Caco-2 (cell line): ENCODE measurements at regions not wholly inside any gene's neighbourhood (a gene's known extent, or its start where the extent isn't known, plus 50 kb on each side); places are given as distances from the start of the nearest gene placed in this dataset.

Experiments
- BruUV-seq: library from RNA; stranded (reverse); fragments of 400-500 nt; replicated peaks from 2 replicates; lab custom pipeline; 2021; lab: Mats Ljungman, UMichigan
- CTCF ChIA-PET: fragments of 300-600 bp; sonication (Branson Sonifier 250); formaldehyde crosslinking; loops from one replicate; lab custom pipeline; 2022; ENCODE audit warnings: antibody characterized with exemption; lab: Charles Lee
- POLR2A ChIA-PET: fragments of 300-600 bp; sonication (Branson Sonifier 250); formaldehyde crosslinking; loops from one replicate; lab custom pipeline; 2022; ENCODE audit warnings: antibody characterized with exemption; lab: Charles Lee
- DNase-seq, 2 experiments: peaks; one replicate each; pipeline versions ENCODE4 v3.0.0 to v3.0.0-alpha.2; 2020 to 2022
- H3K27me3 ChIP-seq: replicated peaks from 2 replicates; pipeline ENCODE4 v1.6.0; 2011; ENCODE audit warnings: low read length; ENCODE audit not compliant: control insufficient read depth, insufficient read depth
- H3K36me3 ChIP-seq: 2 replicates; pipeline ENCODE4 v1.5.1; 2011; ENCODE audit warnings: low read length; ENCODE audit not compliant: control insufficient read depth, insufficient read depth
- H3K4me1 ChIP-seq: fragments of 250-450 bp; sonication (Bioruptor Pico); 2 replicates; pipeline ENCODE4 v1.5.1; 2020; ENCODE audit warnings: mild to moderate bottlenecking
- H3K4me3 ChIP-seq: 2 replicates; pipeline ENCODE4 v1.5.1; 2011; ENCODE audit warnings: low read depth, mild to moderate bottlenecking, control low read depth, low read length
- H3K9me3 ChIP-seq: fragments of 250-450 bp; sonication (Bioruptor Pico); 2 replicates; pipeline ENCODE4 v1.5.1; 2020; ENCODE audit warnings: mild to moderate bottlenecking, moderate library complexity
- H3K27ac Mint-ChIP-seq: one replicate; pipeline ENCODE4 v1.8.0; 2022; ENCODE audit warnings: mixed read lengths; ENCODE audit not compliant: unreplicated experiment
- H3K27me3 Mint-ChIP-seq: one replicate; pipeline ENCODE4 v1.8.0; 2022; ENCODE audit warnings: mixed read lengths; ENCODE audit not compliant: insufficient read depth, unreplicated experiment
- H3K36me3 Mint-ChIP-seq: one replicate; pipeline ENCODE4 v1.8.0; 2022; ENCODE audit warnings: mild to moderate bottlenecking, mixed read lengths; ENCODE audit not compliant: insufficient read depth, unreplicated experiment
- H3K4me1 Mint-ChIP-seq: one replicate; pipeline ENCODE4 v1.8.0; 2022; ENCODE audit warnings: low read depth, mixed read lengths; ENCODE audit not compliant: unreplicated experiment
- H3K4me3 Mint-ChIP-seq: one replicate; pipeline ENCODE4 v1.8.0; 2022; ENCODE audit warnings: mild to moderate bottlenecking, moderate library complexity, mixed read lengths; ENCODE audit not compliant: unreplicated experiment
- H3K9me3 Mint-ChIP-seq: one replicate; pipeline ENCODE4 v1.8.0; 2022; ENCODE audit warnings: mixed read lengths; ENCODE audit not compliant: unreplicated experiment
- intact Hi-C: fragments of 100-400 bp; cut with micrococcal nuclease; formaldehyde crosslinking; loops from one replicate; pipeline ENCODE4 v1.10.0; 2022; ENCODE audit not compliant: unreplicated experiment
- TF ChIP-seq, protein P1 (sequence below), 2 experiments: fragments of 200-600 bp in 1 of 2; IDR thresholded peaks; 1 replicate in 1 of 2; 2 replicates in 1 of 2; pipeline versions ENCODE4 v1.5.1 to v1.8.0; 2011 to 2022; ENCODE audit warnings: antibody characterized with exemption in 1 of 2, control low read depth in 1 of 2, inconsistent platforms in 1 of 2, low read depth in 1 of 2, low read length in 1 of 2, mild to moderate bottlenecking in 1 of 2, moderate library complexity in 1 of 2; ENCODE audit not compliant: insufficient read depth in 1 of 2, severe bottlenecking in 1 of 2, unreplicated experiment in 1 of 2

DNA sequence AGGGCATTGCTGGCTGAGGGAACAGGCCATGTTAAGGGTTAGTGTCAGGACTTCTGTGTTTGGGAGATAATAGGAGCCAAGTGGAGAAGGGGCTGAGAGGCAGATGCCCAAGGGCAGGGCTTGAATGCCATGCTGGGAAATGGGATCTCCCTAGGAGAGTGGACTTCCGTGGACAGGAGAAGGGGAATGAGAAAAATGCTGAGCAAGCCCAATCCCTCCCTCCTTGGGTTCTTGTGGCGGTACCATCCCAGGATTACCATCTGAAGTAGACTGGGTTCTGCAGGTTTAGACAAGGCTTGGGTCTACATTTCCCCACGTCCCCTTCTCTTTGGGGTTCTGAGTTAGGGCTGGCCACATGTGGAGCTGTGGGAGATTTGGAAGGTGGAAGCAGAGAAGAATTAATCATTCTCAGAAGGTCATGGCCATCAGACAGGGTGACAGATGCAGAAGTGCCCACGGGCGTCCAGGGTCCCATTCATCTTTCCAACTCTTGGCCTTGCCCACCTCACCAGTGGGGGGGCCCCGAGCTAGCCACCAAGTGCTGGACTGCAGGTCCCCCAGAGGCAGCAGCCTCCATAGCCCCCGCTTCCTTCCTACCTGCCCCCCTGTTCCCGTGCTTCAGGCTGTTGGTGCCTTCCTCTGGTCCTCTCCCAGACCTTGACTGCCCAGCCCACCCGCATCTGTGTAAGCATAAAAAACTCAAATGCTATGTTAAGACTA, 354.8 kb downstream of the RPS24 start:
- Mint-ChIP-seq H3K4me1 (no peaks in the 10 kb centered on the region), H3K27me3 (peaks cover 11% of the 10 kb centered on the region), H3K4me3 (no peak overlapping the region), H3K9me3 (no peaks in the 10 kb centered on the region), H3K27ac (no peak overlapping the region), H3K36me3 (no peaks in the 10 kb centered on the region)
- H3K4me3 ChIP-seq = no peak overlapping the region
- no peaks in the 10 kb centered on the region for H3K27me3 ChIP-seq
- H3K9me3 ChIP-seq = no peaks in the 10 kb centered on the region
- no peaks in the 10 kb centered on the region for H3K36me3 ChIP-seq
- no TSS peak for BruUV-seq
- no peak for DNase-seq
- H3K4me1 ChIP-seq = no peaks in the 10 kb centered on the region
- CTCF ChIA-PET = no interaction called here
- POLR2A ChIA-PET = no interaction called here
- intact Hi-C loops = no loop called here
- TF ChIP-seq, protein P1, sequence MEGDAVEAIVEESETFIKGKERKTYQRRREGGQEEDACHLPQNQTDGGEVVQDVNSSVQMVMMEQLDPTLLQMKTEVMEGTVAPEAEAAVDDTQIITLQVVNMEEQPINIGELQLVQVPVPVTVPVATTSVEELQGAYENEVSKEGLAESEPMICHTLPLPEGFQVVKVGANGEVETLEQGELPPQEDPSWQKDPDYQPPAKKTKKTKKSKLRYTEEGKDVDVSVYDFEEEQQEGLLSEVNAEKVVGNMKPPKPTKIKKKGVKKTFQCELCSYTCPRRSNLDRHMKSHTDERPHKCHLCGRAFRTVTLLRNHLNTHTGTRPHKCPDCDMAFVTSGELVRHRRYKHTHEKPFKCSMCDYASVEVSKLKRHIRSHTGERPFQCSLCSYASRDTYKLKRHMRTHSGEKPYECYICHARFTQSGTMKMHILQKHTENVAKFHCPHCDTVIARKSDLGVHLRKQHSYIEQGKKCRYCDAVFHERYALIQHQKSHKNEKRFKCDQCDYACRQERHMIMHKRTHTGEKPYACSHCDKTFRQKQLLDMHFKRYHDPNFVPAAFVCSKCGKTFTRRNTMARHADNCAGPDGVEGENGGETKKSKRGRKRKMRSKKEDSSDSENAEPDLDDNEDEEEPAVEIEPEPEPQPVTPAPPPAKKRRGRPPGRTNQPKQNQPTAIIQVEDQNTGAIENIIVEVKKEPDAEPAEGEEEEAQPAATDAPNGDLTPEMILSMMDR (IDR thresholded peaks at IDR 0.05; ENCODE audit: insufficient read depth in 1 of 2, low read depth in 1 of 2, low read length in 1 of 2, severe bottlenecking in 1 of 2, unreplicated experiment in 1 of 2) = no peak

DNA sequence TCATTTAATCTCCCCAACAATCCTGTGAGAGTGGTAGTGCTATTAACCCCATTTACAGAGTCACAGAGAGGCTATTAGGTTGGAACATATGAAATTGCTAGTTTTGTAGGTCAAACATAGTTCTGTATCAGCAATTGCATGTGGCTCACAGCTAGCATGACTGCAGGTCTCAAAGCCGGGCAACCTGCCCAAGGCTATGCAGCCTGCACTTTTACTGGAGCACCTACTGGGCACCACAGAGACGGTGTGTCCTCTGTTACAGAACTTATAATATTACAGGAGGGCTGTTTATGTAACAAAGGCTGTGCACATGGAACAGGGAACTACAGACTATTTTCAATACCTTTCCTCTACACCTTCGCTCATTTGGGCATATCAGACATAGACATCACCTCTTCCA, 355.8 kb downstream of the RPS24 start:
- Mint-ChIP-seq H3K9me3 (no peaks in the 10 kb centered on the region), H3K27me3 (peaks cover 11% of the 10 kb centered on the region), H3K4me3 (no peak overlapping the region), H3K36me3 (no peaks in the 10 kb centered on the region), H3K27ac (no peak overlapping the region), H3K4me1 (no peaks in the 10 kb centered on the region)
- DNase-seq = no peak
- intact Hi-C loops = no loop called here
- ChIA-PET CTCF (no interaction called here), POLR2A (no interaction called here)
- H3K4me3 ChIP-seq = no peak overlapping the region
- BruUV-seq = no TSS peak
- no peaks in the 10 kb centered on the region for H3K36me3 ChIP-seq
- no peaks in the 10 kb centered on the region for H3K27me3 ChIP-seq
- TF ChIP-seq, protein P1 (IDR thresholded peaks at IDR 0.05; ENCODE audit: insufficient read depth in 1 of 2, low read depth in 1 of 2, low read length in 1 of 2, severe bottlenecking in 1 of 2, unreplicated experiment in 1 of 2) = no peak
- H3K9me3 ChIP-seq = no peaks in the 10 kb centered on the region
- no peaks in the 10 kb centered on the region for H3K4me1 ChIP-seq

GRCh38 chr10:78390051-78390450, 356.4 kb downstream of the RPS24 start:
- CTCF ChIA-PET = no interaction called here

More at GRCh38 chr10:78390051-78390450, 356.4 kb downstream of the RPS24 start:
- Mint-ChIP-seq H3K27ac (no peak overlapping the region), H3K27me3 (peaks cover 7% of the 10 kb centered on the region), H3K36me3 (no peaks in the 10 kb centered on the region), H3K4me3 (no peak overlapping the region), H3K4me1 (no peaks in the 10 kb centered on the region), H3K9me3 (no peaks in the 10 kb centered on the region)
- Histone ChIP-seq H3K4me3 (no peak overlapping the region), H3K27me3 (no peaks in the 10 kb centered on the region), H3K9me3 (no peaks in the 10 kb centered on the region), H3K36me3 (no peaks in the 10 kb centered on the region), H3K4me1 (no peaks in the 10 kb centered on the region)
- POLR2A ChIA-PET = no interaction called here
- intact Hi-C loops = no loop called here
- no TSS peak for BruUV-seq
- TF ChIP-seq, protein P1 (IDR thresholded peaks at IDR 0.05; ENCODE audit: insufficient read depth in 1 of 2, low read depth in 1 of 2, low read length in 1 of 2, severe bottlenecking in 1 of 2, unreplicated experiment in 1 of 2) = no peak
- no peak for DNase-seq
